ENCODE measurements at regions not wholly inside any gene's neighbourhood (a gene's known extent, or its start where the extent isn't known, plus 50 kb on each side); places are given as distances from the start of the nearest gene placed in this dataset.

GRCh38 chr7:121574109-121574508, 178.0 kb upstream of the FAM3C start:
- TF ChIP-seq ZFX (IDR thresholded peaks at IDR 0.05) (no peak), EZH2 (IDR thresholded peaks at IDR 0.05) (no peak)
- TF ChIP-seq, protein P1, sequence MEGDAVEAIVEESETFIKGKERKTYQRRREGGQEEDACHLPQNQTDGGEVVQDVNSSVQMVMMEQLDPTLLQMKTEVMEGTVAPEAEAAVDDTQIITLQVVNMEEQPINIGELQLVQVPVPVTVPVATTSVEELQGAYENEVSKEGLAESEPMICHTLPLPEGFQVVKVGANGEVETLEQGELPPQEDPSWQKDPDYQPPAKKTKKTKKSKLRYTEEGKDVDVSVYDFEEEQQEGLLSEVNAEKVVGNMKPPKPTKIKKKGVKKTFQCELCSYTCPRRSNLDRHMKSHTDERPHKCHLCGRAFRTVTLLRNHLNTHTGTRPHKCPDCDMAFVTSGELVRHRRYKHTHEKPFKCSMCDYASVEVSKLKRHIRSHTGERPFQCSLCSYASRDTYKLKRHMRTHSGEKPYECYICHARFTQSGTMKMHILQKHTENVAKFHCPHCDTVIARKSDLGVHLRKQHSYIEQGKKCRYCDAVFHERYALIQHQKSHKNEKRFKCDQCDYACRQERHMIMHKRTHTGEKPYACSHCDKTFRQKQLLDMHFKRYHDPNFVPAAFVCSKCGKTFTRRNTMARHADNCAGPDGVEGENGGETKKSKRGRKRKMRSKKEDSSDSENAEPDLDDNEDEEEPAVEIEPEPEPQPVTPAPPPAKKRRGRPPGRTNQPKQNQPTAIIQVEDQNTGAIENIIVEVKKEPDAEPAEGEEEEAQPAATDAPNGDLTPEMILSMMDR (IDR thresholded peaks at IDR 0.05 in 2 of 3, conservative IDR thresholded peaks at IDR 0.05 in 1 of 3; ENCODE audit: borderline replicate concordance in 1 of 3, insufficient read depth in 1 of 3, low read depth in 2 of 3, low read length in 2 of 3), result no peak
